ENCODE measurements at regions not wholly inside any gene's neighbourhood (a gene's known extent, or its start where the extent isn't known, plus 50 kb on each side); places are given as distances from the start of the nearest gene placed in this dataset.
"Not testable (repeated sequence)": the region's sequence is repeated elsewhere in the genome, so short reads cannot be mapped to it uniquely, and the experiment has no call there.

DNA sequence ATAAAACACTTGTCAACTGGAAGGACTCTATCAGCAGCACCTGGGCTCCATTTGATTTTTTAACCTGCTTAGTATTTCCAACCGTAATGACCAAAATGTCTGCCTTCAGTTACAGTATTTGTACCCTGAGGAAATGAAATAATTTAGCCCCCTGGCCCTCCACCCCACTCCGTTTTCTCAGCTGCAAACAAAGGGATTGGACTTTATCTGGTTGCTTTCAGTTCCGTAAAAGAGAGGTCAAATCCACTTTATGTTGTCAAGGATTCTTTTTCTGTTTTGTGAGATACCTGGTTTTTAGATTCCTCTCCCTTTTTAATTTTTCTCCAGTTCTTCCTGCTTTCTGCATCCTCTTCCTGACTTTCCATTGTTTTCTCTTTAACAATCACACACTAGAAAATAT, 64.4 kb upstream of the BMP2 start:
- Histone ChIP-seq H3K4me1 (ENCODE audit: insufficient read depth, low read length) (peaks cover 17% of the 10 kb centered on the region), H3K9ac (ENCODE audit: low read depth, low read length) (no peak overlapping the region), H3K4me3 (ENCODE audit: low read length) (no peak overlapping the region), H3K27me3 (ENCODE audit: insufficient read depth, low read length) (no peaks in the 10 kb centered on the region), H3K9me3 (ENCODE audit: insufficient read depth, low read depth, low read length) (no peaks in the 10 kb centered on the region), H3K36me3 (ENCODE audit: insufficient read depth, low read length) (no peaks in the 10 kb centered on the region), H3K27ac (ENCODE audit: low read depth, low read length) (no peak overlapping the region)
- 84% methylated on average over 2 of the region's 3 CpGs for WGBS

DNA sequence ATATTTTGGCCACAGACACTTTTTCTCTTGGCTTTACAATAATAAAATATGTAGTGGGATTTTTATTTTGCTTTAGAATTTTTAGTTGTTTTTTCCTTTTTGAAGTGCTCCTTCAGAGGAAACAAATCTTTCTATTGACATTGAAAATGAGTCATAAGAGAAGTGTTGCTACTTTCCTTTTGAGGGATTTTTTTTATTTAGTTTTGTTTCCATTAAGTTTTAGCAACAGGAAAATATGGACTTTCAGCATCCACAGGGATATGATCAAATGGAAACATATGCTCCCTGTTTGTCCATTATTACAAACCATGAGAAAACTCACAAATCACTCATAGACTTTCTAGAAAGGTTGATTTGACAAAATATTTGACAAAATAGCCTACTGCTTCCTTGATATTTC, 65.3 kb upstream of the BMP2 start:
- peaks cover 23% of the 10 kb centered on the region for H3K4me1 ChIP-seq (ENCODE audit: insufficient read depth, low read length)
- no peak overlapping the region for H3K4me3 ChIP-seq (ENCODE audit: low read length)
- no peak overlapping the region for H3K9ac ChIP-seq (ENCODE audit: low read depth, low read length)
- H3K9me3 ChIP-seq (ENCODE audit: insufficient read depth, low read depth, low read length), result no peaks in the 10 kb centered on the region
- no peak overlapping the region for H3K27ac ChIP-seq (ENCODE audit: low read depth, low read length)
- H3K36me3 ChIP-seq (ENCODE audit: insufficient read depth, low read length), result no peaks in the 10 kb centered on the region
- H3K27me3 ChIP-seq (ENCODE audit: insufficient read depth, low read length), result no peaks in the 10 kb centered on the region

DNA sequence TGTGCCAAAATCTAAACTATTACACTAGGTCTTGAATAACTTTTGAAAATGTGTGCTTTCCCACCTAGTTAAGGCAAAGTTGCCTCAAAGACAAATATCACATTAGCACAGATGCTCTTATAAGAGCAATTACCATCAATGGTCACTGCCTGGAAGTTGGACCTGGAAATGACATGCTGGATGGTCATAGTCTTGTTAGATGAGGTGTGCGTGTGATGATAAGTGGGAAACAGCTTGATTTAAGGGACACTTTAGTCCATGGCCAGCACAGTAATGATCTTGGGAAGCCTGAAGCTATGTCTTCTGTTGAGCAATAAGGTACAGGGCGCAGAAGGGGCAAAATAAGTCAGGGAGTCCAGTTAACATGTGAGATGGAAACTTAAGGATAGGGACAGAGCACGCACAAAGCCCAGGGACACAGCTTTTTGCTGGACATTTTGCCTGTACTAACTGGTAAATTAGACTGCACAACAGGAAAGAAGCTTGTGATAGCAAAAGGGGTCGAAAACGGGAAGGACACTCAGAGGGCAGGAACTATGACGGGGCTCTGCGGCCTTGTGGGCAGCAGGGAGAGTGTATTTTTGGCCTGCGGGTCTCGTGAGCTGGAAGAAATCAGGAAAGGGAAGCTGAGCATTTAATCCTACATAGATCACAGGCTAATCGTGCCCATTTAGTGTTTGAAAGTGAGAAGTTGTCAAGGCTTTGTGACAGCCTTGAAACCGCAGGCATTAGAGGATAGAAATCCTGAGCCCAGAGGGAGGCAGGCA, 66.7 kb upstream of the BMP2 start:
- H3K4me3 ChIP-seq (ENCODE audit: low read length), result no peak overlapping the region
- H3K36me3 ChIP-seq (ENCODE audit: insufficient read depth, low read length), result no peaks in the 10 kb centered on the region
- no peaks in the 10 kb centered on the region for H3K9me3 ChIP-seq (ENCODE audit: insufficient read depth, low read depth, low read length)
- no peak overlapping the region for H3K27ac ChIP-seq (ENCODE audit: low read depth, low read length)
- no peak overlapping the region for H3K9ac ChIP-seq (ENCODE audit: low read depth, low read length)
- H3K27me3 ChIP-seq (ENCODE audit: insufficient read depth, low read length), result no peaks in the 10 kb centered on the region
- WGBS, result 92% methylated on average over 11 of the region's 11 CpGs
- peaks cover 23% of the 10 kb centered on the region for H3K4me1 ChIP-seq (ENCODE audit: insufficient read depth, low read length)

DNA sequence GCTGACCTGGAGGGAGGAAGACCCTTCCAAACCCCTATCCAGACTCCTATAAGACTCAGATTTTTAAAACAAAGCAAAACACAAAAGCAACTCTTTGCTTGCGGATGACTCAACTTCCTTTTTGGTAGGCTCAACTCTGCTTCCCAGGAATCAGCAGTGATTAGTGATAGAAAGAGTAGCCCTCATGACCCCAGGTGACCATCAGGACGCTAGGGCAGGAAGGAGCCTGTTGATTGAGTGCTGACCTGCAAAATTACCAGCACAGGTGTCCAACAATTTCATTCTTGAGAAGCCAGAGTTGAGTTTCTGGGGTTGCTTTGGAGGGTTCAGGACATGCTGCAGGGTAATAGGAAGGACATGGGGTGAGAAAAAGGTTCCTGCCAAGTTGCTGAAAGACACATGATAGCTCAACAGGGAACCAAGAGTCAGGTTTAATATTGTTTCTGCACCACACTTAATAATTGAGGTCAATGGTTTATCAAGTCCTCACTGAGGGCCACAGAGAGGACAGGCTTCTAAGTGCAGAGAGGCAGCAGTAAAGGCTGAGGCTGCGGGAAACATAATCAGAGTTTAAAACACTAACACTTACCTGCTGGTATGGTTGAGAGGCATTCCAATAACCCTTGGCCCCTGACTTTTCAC, 67.4 kb upstream of the BMP2 start:
- 60% methylated on average over 3 of the region's 3 CpGs for WGBS
- no peaks in the 10 kb centered on the region for H3K27me3 ChIP-seq (ENCODE audit: insufficient read depth, low read length)
- H3K27ac ChIP-seq (ENCODE audit: low read depth, low read length), result no peak overlapping the region

DNA sequence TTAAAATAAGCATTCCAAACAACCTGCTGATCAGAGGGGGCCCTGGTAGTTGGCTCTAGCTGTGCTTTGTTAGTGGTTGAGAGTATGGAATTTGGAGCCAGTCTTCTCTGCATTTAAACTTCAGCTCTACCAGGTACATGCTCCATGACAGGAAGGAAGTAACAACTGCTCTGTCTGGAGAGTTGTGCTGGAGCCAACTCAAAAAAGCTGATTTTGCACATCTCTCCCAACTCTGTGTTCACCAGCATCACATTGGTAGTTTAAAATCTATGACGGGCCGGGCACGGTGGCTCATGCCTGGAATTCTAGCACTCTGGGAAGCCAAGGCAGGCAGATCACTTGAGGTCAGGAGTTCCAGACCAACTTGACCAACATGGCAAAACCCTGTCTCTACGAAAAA, 68.8 kb upstream of the BMP2 start:
- no peak overlapping the region; the same call in 1 of the 2 replicates for H3K27ac ChIP-seq (ENCODE audit: low read depth, low read length)

More for the DNA sequence above, 67.4 kb upstream of the BMP2 start:
- no peak overlapping the region for H3K9ac ChIP-seq (ENCODE audit: low read depth, low read length)
- H3K9me3 ChIP-seq (ENCODE audit: insufficient read depth, low read depth, low read length), result no peaks in the 10 kb centered on the region
- peaks cover 23% of the 10 kb centered on the region for H3K4me1 ChIP-seq (ENCODE audit: insufficient read depth, low read length)
- no peaks in the 10 kb centered on the region for H3K36me3 ChIP-seq (ENCODE audit: insufficient read depth, low read length)
- no peak overlapping the region for H3K4me3 ChIP-seq (ENCODE audit: low read length)

DNA sequence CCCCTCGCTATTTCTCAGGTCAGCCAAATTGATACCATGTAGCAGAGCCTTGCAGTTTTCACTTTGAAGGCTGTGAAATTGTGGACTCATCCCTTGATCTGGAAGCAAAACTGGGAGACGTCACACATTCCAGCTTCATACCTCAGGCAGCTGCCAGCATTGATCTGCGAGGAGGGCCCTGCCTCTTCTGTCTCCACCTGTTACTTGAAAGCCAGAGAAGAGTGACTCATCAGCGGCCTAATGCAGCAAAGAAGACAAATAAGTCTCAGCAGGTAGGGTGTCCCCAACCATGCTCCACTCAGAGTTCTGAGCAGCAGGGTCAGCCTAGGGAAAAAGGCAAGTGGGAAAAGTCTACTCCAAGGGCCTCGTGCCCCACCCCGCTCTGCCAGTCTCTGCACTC, 69.4 kb upstream of the BMP2 start:
- Histone ChIP-seq H3K4me3 (ENCODE audit: low read length) (no peak overlapping the region), H3K4me1 (ENCODE audit: insufficient read depth, low read length) (peaks cover 28% of the 10 kb centered on the region), H3K27me3 (ENCODE audit: insufficient read depth, low read length) (no peaks in the 10 kb centered on the region), H3K9ac (ENCODE audit: low read depth, low read length) (no peak overlapping the region), H3K27ac (ENCODE audit: low read depth, low read length) (peak overlapping the region; percentile 63), H3K36me3 (ENCODE audit: insufficient read depth, low read length) (no peaks in the 10 kb centered on the region), H3K9me3 (ENCODE audit: insufficient read depth, low read depth, low read length) (no peaks in the 10 kb centered on the region)
- 60% methylated on average over 6 of the region's 6 CpGs for WGBS

More for the DNA sequence above, 68.8 kb upstream of the BMP2 start:
- 93% methylated on average over 4 of the region's 4 CpGs for WGBS
- no peak overlapping the region for H3K4me3 ChIP-seq (ENCODE audit: low read length)
- no peaks in the 10 kb centered on the region for H3K9me3 ChIP-seq (ENCODE audit: insufficient read depth, low read depth, low read length)
- H3K9ac ChIP-seq (ENCODE audit: low read depth, low read length), result no peak overlapping the region
- peaks cover 23% of the 10 kb centered on the region for H3K4me1 ChIP-seq (ENCODE audit: insufficient read depth, low read length)
- no peaks in the 10 kb centered on the region for H3K36me3 ChIP-seq (ENCODE audit: insufficient read depth, low read length)
- H3K27me3 ChIP-seq (ENCODE audit: insufficient read depth, low read length), result no peaks in the 10 kb centered on the region

DNA sequence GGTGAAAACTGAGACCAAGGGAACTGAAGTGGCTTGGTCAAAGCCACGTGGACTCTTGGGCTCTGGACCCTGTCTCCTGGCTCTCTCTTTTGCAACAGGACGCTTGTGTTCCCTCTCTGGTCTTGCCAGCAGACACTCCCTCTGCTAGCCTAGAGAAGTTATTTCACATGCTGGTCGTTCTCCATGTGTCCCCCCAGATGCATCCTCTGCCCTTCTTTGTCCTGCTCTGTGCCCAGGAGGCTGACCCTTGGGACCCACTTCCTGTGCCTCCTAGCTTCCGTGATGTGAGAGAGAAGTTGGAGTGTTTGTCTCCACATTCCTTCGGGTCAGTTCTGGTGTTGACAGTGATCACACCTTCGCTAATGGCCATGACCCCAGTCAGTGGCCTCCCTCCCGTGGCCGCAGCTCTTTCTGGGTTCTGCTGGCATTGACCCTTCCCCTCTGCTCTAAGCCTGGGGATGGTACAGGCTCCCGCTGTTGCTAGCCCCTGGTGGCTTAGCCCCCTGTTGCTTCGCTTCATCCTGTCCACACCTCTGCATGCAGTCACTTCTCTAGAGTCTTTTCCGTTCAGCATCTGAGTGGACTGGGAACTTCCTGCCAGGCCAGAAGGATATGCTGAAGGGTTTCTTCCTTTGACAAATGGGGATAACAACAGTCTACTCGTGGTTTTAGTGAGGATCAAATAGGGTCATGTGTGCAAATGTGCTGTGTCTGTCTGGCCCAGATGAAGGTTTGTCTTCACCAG, 70.1 kb upstream of the BMP2 start:
- Histone ChIP-seq H3K4me3 (ENCODE audit: low read length) (no peak overlapping the region), H3K27ac (ENCODE audit: low read depth, low read length) (peak overlapping the region; percentile 63), H3K9me3 (ENCODE audit: insufficient read depth, low read depth, low read length) (no peaks in the 10 kb centered on the region), H3K36me3 (ENCODE audit: insufficient read depth, low read length) (no peaks in the 10 kb centered on the region), H3K9ac (ENCODE audit: low read depth, low read length) (no peak overlapping the region; the same call in 1 of the 2 replicates), H3K27me3 (ENCODE audit: insufficient read depth, low read length) (no peaks in the 10 kb centered on the region), H3K4me1 (ENCODE audit: insufficient read depth, low read length) (peaks cover 30% of the 10 kb centered on the region)
- 91% methylated on average over 12 of the region's 12 CpGs for WGBS

DNA sequence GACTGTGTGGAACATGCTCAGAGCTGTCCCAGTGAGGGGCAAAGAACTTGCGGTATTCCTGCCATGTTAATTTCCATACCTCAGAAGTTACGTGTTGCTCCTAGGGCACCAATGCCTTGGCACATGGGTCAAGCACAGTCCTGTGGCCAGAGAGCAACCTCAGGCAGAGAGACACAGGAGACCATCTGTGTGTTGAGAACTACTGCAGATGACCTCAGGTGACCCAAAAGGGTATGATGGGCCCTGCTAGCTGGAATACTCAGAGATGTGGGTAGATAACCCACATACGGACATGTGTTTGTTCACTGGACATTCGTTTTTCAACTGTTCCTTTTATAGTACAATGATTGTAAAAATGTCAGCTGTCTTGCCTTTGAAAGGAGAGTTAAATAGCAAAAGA, 71.5 kb upstream of the BMP2 start:
- Histone ChIP-seq H3K4me1 (ENCODE audit: insufficient read depth, low read length) (peaks cover 30% of the 10 kb centered on the region), H3K27ac (ENCODE audit: low read depth, low read length) (no peak overlapping the region), H3K27me3 (ENCODE audit: insufficient read depth, low read length) (no peaks in the 10 kb centered on the region), H3K36me3 (ENCODE audit: insufficient read depth, low read length) (no peaks in the 10 kb centered on the region), H3K9me3 (ENCODE audit: insufficient read depth, low read depth, low read length) (no peaks in the 10 kb centered on the region), H3K4me3 (ENCODE audit: low read length) (no peak overlapping the region), H3K9ac (ENCODE audit: low read depth, low read length) (no peak overlapping the region)
- 96% methylated on average over 4 of the region's 4 CpGs for WGBS

DNA sequence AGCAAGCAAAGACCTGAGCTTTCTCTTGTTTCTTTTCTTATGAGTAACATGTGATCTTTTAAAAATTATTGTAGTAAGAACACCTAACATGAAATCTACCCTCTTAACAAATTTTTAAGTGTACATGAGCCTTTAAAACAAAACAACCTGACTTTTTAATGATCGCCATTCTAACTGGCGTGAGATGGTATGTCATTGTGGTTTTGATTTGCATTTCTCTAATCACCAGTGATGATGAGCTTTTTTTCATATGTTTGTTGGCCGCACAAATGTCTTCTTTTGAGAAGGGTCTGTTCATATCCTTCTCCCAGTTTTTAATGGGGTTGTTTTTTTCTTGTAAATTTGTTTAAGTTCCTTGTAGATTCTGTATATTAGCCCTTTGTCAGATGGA, 73.7 kb upstream of the BMP2 start:
- H3K36me3 ChIP-seq (ENCODE audit: insufficient read depth, low read length); H3K27ac ChIP-seq (ENCODE audit: low read depth, low read length); H3K27me3 ChIP-seq (ENCODE audit: insufficient read depth, low read length); H3K9ac ChIP-seq (ENCODE audit: low read depth, low read length); H3K9me3 ChIP-seq (ENCODE audit: insufficient read depth, low read depth, low read length); H3K4me3 ChIP-seq (ENCODE audit: low read length): not testable (repeated sequence)
- WGBS, result 78% methylated on average over 3 of the region's 3 CpGs
- H3K4me1 ChIP-seq (ENCODE audit: insufficient read depth, low read length), result peaks cover 19% of the 10 kb centered on the region

DNA sequence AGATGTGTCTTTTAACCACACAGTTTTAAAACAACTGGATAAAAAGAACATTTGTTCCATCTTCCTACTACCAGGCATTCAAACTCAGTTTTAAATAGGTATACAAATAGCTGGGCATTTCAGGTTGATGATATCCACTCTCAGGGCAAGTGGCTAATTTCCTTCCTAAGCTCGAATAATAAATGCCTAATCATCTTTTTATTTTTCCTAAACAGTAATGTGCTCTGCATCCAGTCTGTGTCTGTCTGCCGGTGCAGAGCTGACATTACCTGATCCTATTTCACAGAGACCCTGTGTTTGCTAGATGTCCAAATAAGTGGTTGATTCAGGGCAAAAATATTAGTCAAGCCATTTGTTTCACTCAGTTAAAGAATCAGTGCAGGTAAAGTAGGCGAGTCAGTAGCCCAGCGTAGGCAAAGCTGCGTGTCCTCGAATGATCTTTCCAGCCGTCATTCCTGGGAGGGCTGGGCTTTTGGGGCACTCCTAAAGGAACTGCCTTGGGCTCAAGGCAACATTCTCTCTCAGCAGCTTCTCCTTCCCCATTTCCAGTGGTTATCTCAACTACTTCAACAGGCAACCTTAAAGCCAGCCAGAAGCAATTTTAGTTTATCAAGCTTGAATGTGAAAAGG, 74.2 kb upstream of the BMP2 start:
- Histone ChIP-seq H3K27ac (ENCODE audit: low read depth, low read length) (no peak overlapping the region), H3K36me3 (ENCODE audit: insufficient read depth, low read length) (no peaks in the 10 kb centered on the region), H3K4me1 (ENCODE audit: insufficient read depth, low read length) (peaks cover 14% of the 10 kb centered on the region), H3K27me3 (ENCODE audit: insufficient read depth, low read length) (no peaks in the 10 kb centered on the region), H3K4me3 (ENCODE audit: low read length) (no peak overlapping the region), H3K9me3 (ENCODE audit: insufficient read depth, low read depth, low read length) (no peaks in the 10 kb centered on the region), H3K9ac (ENCODE audit: low read depth, low read length) (no peak overlapping the region)
- 85% methylated on average over 7 of the region's 7 CpGs for WGBS
